Retinal pigment epithelial cell (primary cell): ENCODE measurements at regions not wholly inside any gene's neighbourhood (a gene's known extent, or its start where the extent isn't known, plus 50 kb on each side); places are given as distances from the start of the nearest gene placed in this dataset.

Experiments
- DNase-seq: peaks from one replicate; pipeline ENCODE4 v3.0.0-alpha.2; 2010; ENCODE audit warnings: low read depth
- H3K4me3 ChIP-seq: 2 replicates; pipeline ENCODE4 v1.5.1; 2011; ENCODE audit warnings: mild to moderate bottlenecking, low read length, control low read depth, moderate library complexity
- CTCF ChIP-seq: conservative IDR thresholded peaks from 2 replicates; pipeline ENCODE4 v1.5.1; 2011; ENCODE audit warnings: low read depth, low read length, control low read depth, inconsistent platforms

GRCh38 chr2:53257287-53257686 lies 510.3 kb upstream of the CHAC2 start:
- TF ChIP-seq CTCF, result no peak
- DNase-seq, result no peak
- no peak overlapping the region for H3K4me3 ChIP-seq

GRCh38 chr2:53253244-53253643 lies 514.4 kb upstream of the CHAC2 start:
- no peak for TF ChIP-seq CTCF
- no peak for DNase-seq

GRCh38 chr2:53252115-53252514 lies 515.5 kb upstream of the CHAC2 start:
- H3K4me3 ChIP-seq, result no peak overlapping the region
- TF ChIP-seq CTCF, result no peak
- no peak for DNase-seq

More at GRCh38 chr2:53253244-53253643, 514.4 kb upstream of the CHAC2 start:
- H3K4me3 ChIP-seq, result no peak overlapping the region

- H3K4me3 ChIP-seq, result no peak overlapping the region
- no peak for TF ChIP-seq CTCF
- no peak for DNase-seq
These were observed 519.5 kb upstream of the CHAC2 start for GRCh38 chr2:53247956-53248735.

GRCh38 chr2:53243430-53243829 lies 524.2 kb upstream of the CHAC2 start:
- H3K4me3 ChIP-seq, result no peak overlapping the region

GRCh38 chr2:53242090-53242489 lies 525.5 kb upstream of the CHAC2 start:
- no peak for TF ChIP-seq CTCF
- H3K4me3 ChIP-seq, result no peak overlapping the region
- DNase-seq, result no peak

More at GRCh38 chr2:53243430-53243829, 524.2 kb upstream of the CHAC2 start:
- no peak for DNase-seq
- no peak for TF ChIP-seq CTCF

GRCh38 chr2:53235836-53236582 lies 531.6 kb upstream of the CHAC2 start:
- no peak for TF ChIP-seq CTCF
- no peak for DNase-seq
- no peak overlapping the region for H3K4me3 ChIP-seq
